ENCODE measurements at regions not wholly inside any gene's neighbourhood (a gene's known extent, or its start where the extent isn't known, plus 50 kb on each side); places are given as distances from the start of the nearest gene placed in this dataset.

DNA sequence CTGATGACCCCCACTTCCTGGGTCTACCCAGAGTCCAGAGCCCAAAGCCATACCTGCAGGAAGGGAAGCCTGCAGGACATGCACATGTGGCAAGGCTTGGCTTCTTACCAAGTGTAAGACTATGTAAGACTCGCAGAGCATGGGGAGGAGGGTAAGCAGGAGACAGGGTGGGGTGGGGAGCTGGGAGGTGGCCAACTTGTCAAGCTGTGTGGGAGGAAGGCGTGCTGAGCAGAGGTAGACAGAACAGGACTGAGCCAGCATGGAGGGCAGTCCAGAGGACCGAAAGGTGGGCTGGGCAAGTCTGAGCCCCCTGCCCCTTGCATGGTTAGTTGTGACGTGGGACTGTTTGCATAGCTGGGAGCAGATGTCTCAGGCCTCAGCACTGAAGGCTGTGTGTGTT, 53.4 kb upstream of the RNF24 start:
- TF ChIP-seq POLR2AphosphoS5 (IDR thresholded peaks at IDR 0.05; ENCODE audit: low read depth, low read length) (no peak), REST (IDR thresholded peaks at IDR 0.05; ENCODE audit: insufficient read depth in 1 of 2, low read depth in 2 of 2, low read length in 2 of 2) (no peak)
